GM23248 (cell line): ENCODE measurements at regions not wholly inside any gene's neighbourhood (a gene's known extent, or its start where the extent isn't known, plus 50 kb on each side); places are given as distances from the start of the nearest gene placed in this dataset.

Experiments used
- EZH2 ChIP-seq: fragments of 200-600 bp; sonication (generic); IDR thresholded peaks from 2 replicates; pipeline ENCODE4 v1.6.1; 2018; ENCODE audit warnings: antibody characterized with exemption, mild to moderate bottlenecking; ENCODE audit not compliant: insufficient read depth, poor library complexity, severe bottlenecking
- EZH2phosphoT487 ChIP-seq: fragments of 200-600 bp; sonication (generic); IDR thresholded peaks from 2 replicates; pipeline ENCODE4 v1.6.1; 2018; ENCODE audit warnings: antibody characterized with exemption, moderate library complexity, mild to moderate bottlenecking, low read depth; ENCODE audit not compliant: insufficient read depth

GRCh38 chr1:23615423-23615822, 56.1 kb upstream of the ID3 start:
- no peak for TF ChIP-seq EZH2
- no peak for TF ChIP-seq EZH2phosphoT487
